GM12872 (cell line): ENCODE measurements at regions not wholly inside any gene's neighbourhood (a gene's known extent, or its start where the extent isn't known, plus 50 kb on each side); places are given as distances from the start of the nearest gene placed in this dataset.

Source experiments
- TF ChIP-seq, protein P1 (sequence below): IDR thresholded peaks from 3 replicates; pipeline ENCODE4 v1.5.1; 2011; ENCODE audit warnings: low read depth, mild to moderate bottlenecking, low read length, moderate library complexity; ENCODE audit not compliant: insufficient read depth

- TF ChIP-seq, protein P1, sequence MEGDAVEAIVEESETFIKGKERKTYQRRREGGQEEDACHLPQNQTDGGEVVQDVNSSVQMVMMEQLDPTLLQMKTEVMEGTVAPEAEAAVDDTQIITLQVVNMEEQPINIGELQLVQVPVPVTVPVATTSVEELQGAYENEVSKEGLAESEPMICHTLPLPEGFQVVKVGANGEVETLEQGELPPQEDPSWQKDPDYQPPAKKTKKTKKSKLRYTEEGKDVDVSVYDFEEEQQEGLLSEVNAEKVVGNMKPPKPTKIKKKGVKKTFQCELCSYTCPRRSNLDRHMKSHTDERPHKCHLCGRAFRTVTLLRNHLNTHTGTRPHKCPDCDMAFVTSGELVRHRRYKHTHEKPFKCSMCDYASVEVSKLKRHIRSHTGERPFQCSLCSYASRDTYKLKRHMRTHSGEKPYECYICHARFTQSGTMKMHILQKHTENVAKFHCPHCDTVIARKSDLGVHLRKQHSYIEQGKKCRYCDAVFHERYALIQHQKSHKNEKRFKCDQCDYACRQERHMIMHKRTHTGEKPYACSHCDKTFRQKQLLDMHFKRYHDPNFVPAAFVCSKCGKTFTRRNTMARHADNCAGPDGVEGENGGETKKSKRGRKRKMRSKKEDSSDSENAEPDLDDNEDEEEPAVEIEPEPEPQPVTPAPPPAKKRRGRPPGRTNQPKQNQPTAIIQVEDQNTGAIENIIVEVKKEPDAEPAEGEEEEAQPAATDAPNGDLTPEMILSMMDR = no peak
Observed at GRCh38 chr14:51575349-51576116, 76.2 kb upstream of the FRMD6 start.

GRCh38 chr14:51576117-51576430, 75.6 kb upstream of the FRMD6 start:
- TF ChIP-seq, protein P1 = no peak

DNA sequence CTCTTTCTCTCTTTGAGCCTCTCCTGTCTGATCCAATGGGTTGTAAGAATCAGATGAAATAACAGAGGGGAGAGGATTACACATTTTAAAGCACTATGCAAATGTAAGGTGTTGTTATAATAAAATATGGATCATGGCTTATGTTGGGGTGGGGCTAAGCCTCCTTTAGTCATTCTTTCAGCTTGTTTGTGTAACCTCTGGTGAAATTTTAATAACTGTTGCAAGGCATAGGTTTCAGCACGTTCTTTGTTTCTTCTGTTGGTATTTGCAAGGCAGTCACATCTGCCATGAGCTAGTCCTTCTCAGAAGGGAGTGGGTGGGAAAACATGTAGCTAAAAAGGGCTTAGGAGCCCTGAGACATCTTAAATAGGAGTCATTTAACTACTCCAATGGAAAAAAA, 74.8 kb upstream of the FRMD6 start:
- TF ChIP-seq, protein P1 = no peak

GRCh38 chr14:51578853-51579252, 72.9 kb upstream of the FRMD6 start:
- TF ChIP-seq, protein P1 = no peak

DNA sequence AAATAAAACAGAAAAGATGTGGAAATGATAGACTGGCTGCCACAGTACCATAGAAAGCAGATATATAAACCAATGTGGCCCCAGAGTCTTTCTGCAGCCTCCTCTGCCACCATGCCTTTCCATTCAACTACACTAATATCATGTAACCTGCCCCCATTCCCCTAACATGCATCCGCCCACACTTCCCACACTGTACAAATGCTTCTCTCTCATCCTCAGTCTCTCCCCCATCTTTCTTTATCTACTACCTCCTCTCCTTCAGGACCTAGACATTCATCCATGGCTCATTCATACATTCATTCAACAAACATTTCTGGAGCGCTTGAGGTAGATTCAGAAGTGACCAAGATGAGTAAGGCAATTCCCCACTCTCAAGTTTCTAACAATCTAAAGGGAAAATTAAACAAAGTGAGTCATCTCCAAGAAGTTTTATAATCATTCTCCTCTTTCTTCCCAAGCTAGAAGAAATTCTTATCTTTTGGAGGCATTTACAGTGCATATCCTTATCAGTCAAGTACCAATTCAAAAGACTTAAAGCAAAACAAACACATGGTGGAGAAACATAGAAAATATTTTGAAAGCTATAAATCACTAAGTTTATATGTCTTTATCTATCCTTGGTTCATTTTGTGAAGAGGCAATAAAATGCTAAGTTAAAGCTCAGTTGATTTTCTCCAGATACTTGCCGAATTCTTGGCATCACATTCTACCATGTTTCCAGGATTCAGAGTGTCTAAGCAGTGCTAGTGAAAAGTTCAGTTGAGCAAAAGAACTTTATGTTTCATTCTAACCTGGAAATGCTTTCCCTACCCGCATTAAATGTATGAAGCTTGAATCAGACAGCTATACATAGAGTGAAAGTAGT, 70.5 kb upstream of the FRMD6 start:
- TF ChIP-seq, protein P1 = no peak

DNA sequence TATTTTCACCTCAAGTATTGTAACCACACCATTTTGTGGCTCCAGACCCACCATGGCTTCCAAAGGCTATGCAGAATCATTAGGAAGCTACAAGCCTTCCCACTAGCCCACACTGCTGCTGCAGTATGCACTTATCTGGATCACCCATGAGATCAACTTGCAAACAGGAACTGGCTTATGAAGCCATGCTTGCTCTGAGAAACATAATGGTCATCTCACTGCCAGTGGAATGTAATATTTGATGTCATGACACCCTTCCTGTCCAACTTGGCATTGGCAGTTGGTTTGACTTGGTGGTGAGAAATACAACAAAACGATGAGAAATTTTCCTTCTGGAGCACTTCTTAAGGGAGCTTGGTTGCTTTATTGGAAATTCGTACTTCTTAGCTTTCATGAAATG, 69.3 kb upstream of the FRMD6 start:
- TF ChIP-seq, protein P1 = no peak

- TF ChIP-seq, protein P1 = no peak
Observed at GRCh38 chr14:51585055-51585454, 66.7 kb upstream of the FRMD6 start.
